ENCODE measurements at regions not wholly inside any gene's neighbourhood (a gene's known extent, or its start where the extent isn't known, plus 50 kb on each side); places are given as distances from the start of the nearest gene placed in this dataset.
"Not testable (repeated sequence)": the region's sequence is repeated elsewhere in the genome, so short reads cannot be mapped to it uniquely, and the experiment has no call there.

GRCh38 chr1:245102149-245102548 is 52.6 kb upstream of the KIF26B start:
- H3K9me3 ChIP-seq; H3K4me1 ChIP-seq; H3K27me3 ChIP-seq; H3K27ac ChIP-seq; H3K4me3 ChIP-seq; intact Hi-C loops (cut with DNase I); DNase-seq (ENCODE audit: low spot score in 2 of 2); H3K36me3 ChIP-seq: not testable (repeated sequence)

GRCh38 chr1:245099401-245099800 is 55.4 kb upstream of the KIF26B start:
- no peaks in the 10 kb centered on the region for H3K4me1 ChIP-seq
- no peaks in the 10 kb centered on the region for H3K27me3 ChIP-seq
- intact Hi-C loops (cut with DNase I): no loop called here
- H3K4me3 ChIP-seq: no peak overlapping the region
- no peak for DNase-seq (ENCODE audit: low spot score in 2 of 2)
- no peaks in the 10 kb centered on the region for H3K36me3 ChIP-seq
- no peak for TF ChIP-seq CTCF (IDR thresholded peaks at IDR 0.05)
- no peaks in the 10 kb centered on the region for H3K9me3 ChIP-seq
- no peak overlapping the region for H3K27ac ChIP-seq

- H3K27me3 ChIP-seq: no peaks in the 10 kb centered on the region
- H3K27ac ChIP-seq: no peak overlapping the region
- no peak for TF ChIP-seq CTCF (IDR thresholded peaks at IDR 0.05)
- no peaks in the 10 kb centered on the region for H3K9me3 ChIP-seq
- no peaks in the 10 kb centered on the region for H3K36me3 ChIP-seq
- no peaks in the 10 kb centered on the region for H3K4me1 ChIP-seq
- intact Hi-C loops (cut with DNase I): no loop called here
- no peak for DNase-seq (ENCODE audit: low spot score in 2 of 2)
- H3K4me3 ChIP-seq: no peak overlapping the region
Measured at GRCh38 chr1:245098924-245099323, 55.9 kb upstream of the KIF26B start.

- H3K9me3 ChIP-seq: no peaks in the 10 kb centered on the region
- H3K27me3 ChIP-seq: no peaks in the 10 kb centered on the region
- H3K4me1 ChIP-seq: no peaks in the 10 kb centered on the region
- H3K4me3 ChIP-seq: no peak overlapping the region
- DNase-seq (ENCODE audit: low spot score in 2 of 2): no peak
- intact Hi-C loops (cut with DNase I): no loop called here
- H3K27ac ChIP-seq: no peak overlapping the region
- no peak for TF ChIP-seq CTCF (IDR thresholded peaks at IDR 0.05)
- H3K36me3 ChIP-seq: no peaks in the 10 kb centered on the region
Measured at GRCh38 chr1:245096311-245097066, 58.3 kb upstream of the KIF26B start.

GRCh38 chr1:245095903-245096302 is 58.9 kb upstream of the KIF26B start:
- no peak for TF ChIP-seq CTCF (IDR thresholded peaks at IDR 0.05)

GRCh38 chr1:245094954-245095353 is 59.8 kb upstream of the KIF26B start:
- H3K27ac ChIP-seq: no peak overlapping the region
- no peaks in the 10 kb centered on the region for H3K9me3 ChIP-seq
- TF ChIP-seq CTCF (IDR thresholded peaks at IDR 0.05): no peak
- no peaks in the 10 kb centered on the region for H3K4me1 ChIP-seq
- no peak overlapping the region for H3K4me3 ChIP-seq
- intact Hi-C loops (cut with DNase I): no loop called here
- no peaks in the 10 kb centered on the region for H3K36me3 ChIP-seq
- DNase-seq (ENCODE audit: low spot score in 2 of 2): no peak
- H3K27me3 ChIP-seq: no peaks in the 10 kb centered on the region

More at GRCh38 chr1:245095903-245096302, 58.9 kb upstream of the KIF26B start:
- no peak for DNase-seq (ENCODE audit: low spot score in 2 of 2)
- intact Hi-C loops (cut with DNase I): no loop called here
- no peaks in the 10 kb centered on the region for H3K9me3 ChIP-seq
- no peaks in the 10 kb centered on the region for H3K4me1 ChIP-seq
- H3K4me3 ChIP-seq: no peak overlapping the region
- H3K36me3 ChIP-seq: no peaks in the 10 kb centered on the region
- no peaks in the 10 kb centered on the region for H3K27me3 ChIP-seq
- no peak overlapping the region for H3K27ac ChIP-seq

All from ascending aorta (tissue), 2 donors.